MM.1S (cell line): ENCODE measurements at regions not wholly inside any gene's neighbourhood (a gene's known extent, or its start where the extent isn't known, plus 50 kb on each side); places are given as distances from the start of the nearest gene placed in this dataset.

Experiments
- CTCF ChIP-seq: fragments of 300-600 bp; sonication (generic); IDR thresholded peaks from 2 replicates; pipeline ENCODE4 v1.5.1; 2016; ENCODE audit warnings: antibody characterized with exemption, low read length, mixed read lengths
- EZH2 ChIP-seq: fragments of 300-600 bp; sonication (generic); optimal IDR thresholded peaks from 2 replicates; pipeline ENCODE3; 2017; ENCODE audit warnings: low read depth, mild to moderate bottlenecking, antibody characterized with exemption, low read length, mixed read lengths

- TF ChIP-seq CTCF (no peak), EZH2 (no peak)
Observed at GRCh38 chr1:94336991-94337390, 81.2 kb upstream of the ABCD3 start.
